HS-5 (cell line): ENCODE measurements at regions not wholly inside any gene's neighbourhood (a gene's known extent, or its start where the extent isn't known, plus 50 kb on each side); places are given as distances from the start of the nearest gene placed in this dataset.
A peak's percentile ranks its signal among the peaks of the same experiment; 100 is the strongest.
"Not testable (repeated sequence)": the region's sequence is repeated elsewhere in the genome, so short reads cannot be mapped to it uniquely, and the experiment has no call there.

Experiments used
- DNase-seq: peaks from one replicate; pipeline ENCODE4 v3.0.0-alpha.2; 2012; ENCODE audit warnings: low read depth

DNA sequence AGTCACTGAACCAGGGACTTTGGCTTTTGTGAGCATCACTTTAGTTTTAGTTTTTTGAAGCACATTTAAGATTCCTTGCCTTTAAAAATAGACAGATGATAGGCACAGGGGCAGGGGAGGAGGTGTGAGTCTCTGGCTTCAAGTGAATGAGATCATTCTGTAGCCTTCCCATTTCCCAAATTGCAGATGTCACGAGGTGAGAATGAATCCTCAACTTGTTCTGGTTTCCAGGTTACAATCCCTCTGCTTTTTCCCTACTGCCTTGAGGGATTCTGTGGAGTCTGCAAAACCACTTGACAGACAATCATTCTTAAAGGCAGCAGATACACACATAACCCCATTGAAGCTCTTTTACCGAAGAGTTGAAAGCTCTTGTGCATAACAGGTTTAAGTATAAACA, 332.4 kb downstream of the DMAC1 start:
- no peak for DNase-seq

DNA sequence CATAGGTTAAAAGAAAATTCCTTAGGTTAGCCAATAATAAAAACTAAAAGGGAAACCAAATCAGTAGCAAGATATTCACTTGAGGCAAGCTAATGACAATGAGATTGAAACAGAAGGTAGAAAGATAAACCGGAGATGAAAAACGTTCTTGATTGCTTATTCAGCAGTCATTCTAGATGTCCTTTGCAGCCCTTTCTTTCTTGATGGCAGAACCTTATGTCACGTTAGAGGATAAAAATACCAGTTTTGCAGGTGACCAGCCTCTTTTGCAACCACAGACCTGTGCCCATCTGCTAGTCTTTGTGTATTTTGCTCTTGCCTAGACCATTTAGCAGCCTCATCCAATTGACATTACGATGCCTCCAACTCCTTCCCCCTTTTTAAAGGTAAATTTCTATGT, 337.8 kb downstream of the DMAC1 start:
- DNase-seq, result no peak

DNA sequence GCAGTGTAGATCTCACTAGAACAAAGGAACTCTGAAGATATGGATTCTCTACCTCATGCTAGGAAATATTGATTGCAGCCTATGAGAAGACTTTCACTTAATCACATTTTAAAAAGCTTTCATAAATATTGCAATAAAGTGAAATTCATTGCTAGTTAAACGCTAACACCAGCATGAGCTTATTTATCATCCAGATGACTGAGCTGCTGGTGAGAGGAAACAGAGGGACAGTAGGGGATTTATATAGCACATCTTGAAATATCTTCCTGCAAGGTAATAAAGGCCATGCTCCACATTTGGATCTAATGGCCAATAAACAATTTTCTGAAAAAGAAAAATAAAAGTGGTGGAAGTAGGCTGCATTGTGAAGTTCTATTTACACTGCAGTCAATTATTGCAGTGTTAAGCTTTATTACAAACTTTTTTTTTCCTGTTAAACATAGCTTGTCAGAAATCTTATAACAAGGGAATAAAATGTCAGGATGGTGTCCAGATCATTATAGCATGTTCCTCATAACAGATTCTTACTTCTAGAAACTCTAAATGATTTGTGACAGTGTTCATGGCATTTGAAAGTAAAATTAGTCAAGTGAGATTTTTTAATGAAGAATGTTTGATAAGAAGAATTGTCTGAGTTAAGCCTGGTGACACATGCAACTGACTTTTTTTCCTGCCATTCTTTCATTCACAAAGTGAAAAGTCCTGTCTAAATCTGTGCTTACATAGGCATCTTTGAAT, 342.6 kb downstream of the DMAC1 start:
- no peak for DNase-seq

DNA sequence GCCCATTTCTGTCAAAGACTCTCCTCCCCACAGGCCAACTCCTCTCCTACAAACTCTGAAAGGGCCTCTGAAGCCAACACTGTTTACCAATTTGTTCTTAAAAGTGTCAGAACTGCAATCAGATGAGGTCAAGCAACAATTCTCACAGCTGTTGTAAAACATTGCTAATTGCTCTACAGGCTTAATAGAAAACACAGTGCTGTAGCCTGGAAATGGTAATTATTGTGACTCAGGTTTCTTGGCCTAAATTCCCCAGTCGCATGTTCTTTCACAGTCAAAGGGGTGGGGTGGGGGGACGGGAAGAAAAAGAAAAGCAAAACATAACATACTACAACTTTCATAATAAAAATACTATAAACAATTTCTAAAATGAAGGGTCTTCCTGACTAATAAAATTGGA, 343.2 kb downstream of the DMAC1 start:
- DNase-seq, result no peak

DNA sequence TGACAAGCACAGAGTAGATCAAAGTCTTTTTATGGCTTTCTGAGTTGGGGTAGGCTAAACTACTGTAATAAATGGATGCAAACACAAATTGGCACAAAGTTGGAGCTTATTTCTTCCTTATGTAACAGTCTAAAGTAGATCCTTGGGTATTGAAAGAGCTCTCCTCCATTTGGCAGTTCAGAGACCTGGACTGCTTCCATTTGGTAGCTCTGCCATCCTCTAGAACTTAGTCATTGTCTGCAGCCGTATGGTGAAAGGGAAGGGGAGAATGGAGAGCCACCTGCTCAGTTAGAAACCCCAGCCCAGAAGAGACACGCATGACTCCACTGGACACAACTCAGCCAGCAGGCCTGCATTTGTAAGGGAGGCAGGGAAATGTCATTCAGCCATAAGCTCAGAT, 345.0 kb downstream of the DMAC1 start:
- no peak for DNase-seq

DNA sequence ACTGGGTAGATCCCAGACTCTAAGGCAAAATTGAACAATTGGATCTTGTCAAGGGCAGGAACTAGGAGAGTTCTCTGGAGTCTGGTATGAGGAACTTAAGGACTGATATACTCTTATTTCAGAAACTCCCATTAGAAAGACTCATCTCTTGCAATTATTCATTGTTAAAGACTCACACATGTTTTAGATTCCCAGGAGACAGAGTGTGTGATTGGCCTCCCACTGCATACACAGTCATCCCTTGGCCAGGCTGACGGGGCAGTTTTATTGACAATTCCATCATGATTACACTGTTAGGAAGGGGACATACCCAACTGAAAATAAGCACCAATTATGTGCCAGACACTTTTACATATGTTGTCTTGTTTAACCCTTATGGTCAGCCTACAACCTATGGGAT, 347.2 kb downstream of the DMAC1 start:
- peak; percentile 67 for DNase-seq

DNA sequence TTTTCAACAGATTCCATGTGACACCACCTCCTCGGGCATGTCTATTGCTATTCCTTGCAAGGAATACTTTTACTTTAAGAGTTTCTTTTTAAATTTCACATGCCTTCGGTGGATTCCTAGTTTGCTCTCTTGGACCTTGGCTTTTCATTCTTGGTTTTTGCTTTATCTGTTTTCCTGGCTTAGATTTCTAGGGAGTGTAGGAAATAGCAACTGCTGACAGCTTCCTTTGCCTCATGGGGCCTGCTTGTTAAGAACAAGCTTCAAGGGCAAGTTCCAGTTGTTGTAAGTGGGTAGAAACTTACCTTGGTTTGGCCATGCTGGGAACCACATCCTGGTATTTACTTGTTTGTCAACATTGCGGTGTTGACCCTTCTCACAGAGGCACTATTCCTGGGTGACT, 348.5 kb downstream of the DMAC1 start:
- DNase-seq, result no peak

DNA sequence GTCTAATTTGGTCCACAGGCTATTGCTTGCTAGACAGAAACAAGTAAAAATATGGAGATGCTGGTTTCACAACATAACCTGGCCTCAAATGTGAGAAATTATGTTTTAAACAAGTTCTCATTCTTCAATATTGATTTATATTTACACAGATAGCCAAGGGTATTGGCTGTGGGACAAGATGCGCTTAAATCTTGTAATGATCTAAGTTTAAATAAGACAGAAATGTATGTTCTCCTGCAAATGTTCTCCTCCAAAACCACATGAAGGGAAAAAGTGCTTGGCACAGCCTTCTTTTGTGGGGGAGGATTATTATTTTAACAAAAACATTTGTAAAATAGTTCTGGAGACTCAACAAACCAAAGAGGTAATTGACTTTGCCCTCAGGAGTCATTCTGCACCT, 356.0 kb downstream of the DMAC1 start:
- DNase-seq, result no peak

DNA sequence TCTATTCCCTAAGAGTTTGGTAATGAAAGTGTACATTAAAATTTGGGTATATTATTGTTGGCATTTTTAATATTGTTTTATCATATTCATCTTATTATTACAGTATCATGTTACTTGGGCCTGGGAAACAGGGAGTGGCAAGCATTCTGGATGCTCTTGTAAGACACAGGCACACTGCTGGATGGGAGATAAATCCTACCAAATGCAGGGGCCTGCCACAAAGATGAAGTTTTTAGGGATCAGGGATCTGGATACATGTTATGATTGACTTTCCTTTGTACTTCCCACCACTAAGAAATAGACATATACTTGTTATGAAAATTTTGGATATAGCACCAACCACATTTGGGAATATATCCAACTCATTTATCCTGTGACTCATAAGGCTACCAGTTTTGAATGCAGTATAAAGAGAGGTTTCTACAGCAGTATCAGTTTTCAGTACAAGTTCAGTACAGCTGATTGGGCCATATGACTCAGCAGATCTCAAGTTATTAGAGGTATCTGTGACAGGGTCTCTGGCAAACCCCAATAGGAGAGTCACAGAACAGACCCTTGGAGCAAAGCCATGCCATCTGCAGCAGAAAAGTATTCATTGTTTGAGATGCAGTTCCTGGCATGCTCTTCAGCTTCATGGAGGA, 360.1 kb downstream of the DMAC1 start:
- peak; percentile 31 for DNase-seq

DNA sequence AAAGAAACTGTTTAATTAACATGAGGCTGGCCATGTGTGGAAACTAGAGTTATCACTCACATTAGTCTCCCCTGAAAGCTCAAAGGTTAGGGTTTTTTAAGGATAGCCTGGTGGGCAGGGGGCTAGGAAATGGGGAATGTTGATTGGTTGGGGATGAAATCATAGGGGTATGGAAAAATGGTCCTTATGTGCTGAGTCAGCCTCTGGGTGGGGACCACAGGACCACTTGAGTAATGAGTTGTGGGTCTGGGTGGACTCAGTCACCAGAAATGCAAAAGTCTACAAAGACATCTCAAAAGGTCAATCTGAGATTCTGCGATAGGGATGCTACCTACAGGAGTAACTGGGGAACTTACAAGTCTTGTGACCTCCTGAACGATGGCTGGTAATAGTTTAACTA, 362.8 kb downstream of the DMAC1 start:
- no peak for DNase-seq

DNA sequence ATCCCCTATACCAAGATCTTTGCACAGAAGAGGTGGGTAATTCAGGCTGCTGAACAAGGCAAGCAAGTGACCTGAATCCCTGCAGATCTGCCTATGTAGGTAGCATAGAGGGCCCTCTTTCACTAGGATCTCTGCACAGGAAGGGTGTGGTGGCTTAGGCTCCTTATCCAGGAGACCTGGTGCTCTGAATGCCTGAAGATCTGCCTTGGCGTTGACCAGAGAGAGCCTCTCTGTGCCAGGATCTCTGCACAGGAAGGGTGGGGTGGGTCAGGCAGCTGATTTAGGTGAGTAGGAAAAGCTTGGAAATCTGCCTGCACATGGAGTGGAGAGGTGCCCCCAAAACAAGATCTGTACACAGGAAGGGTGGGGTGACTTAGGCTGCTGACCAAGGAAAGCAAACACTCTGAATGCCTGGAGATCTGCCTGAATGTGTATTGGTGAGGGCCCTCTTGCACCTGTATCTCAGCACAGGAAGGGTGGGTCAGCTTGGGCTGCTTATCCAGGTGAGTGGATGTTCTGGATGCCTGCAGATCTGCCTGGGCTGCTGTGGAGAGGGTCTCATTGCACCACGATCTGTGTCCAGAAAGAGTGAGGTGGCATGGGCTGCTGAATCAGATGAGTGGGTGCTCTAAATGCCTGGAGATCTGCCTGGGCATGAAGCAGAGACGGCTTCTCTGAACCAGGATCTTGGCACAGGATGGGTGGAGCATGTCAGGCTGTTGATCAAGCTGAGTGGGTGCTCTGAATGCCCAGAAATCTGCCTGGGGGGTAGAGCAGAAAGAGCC, 365.9 kb downstream of the DMAC1 start:
- DNase-seq, result no peak

DNA sequence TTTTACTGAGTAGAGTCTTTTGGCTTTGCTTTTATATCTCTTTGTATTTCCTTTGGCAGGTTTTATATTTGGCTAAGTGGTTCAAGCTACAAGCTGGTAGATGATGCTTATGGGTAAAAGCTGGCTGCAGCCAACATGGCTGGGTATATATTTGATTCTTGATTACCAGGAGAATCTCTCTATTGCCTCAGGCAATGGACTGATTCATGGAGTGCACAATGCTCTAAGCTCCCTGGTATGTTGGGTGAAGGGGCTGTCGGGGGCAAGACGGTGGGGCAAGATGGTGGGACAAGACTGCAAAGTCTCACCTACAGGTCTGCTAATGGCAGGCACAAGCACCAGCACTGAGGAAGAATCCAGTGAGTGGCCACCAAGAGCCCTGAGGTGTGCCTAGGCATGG, 366.6 kb downstream of the DMAC1 start:
- DNase-seq, result no peak

DNA sequence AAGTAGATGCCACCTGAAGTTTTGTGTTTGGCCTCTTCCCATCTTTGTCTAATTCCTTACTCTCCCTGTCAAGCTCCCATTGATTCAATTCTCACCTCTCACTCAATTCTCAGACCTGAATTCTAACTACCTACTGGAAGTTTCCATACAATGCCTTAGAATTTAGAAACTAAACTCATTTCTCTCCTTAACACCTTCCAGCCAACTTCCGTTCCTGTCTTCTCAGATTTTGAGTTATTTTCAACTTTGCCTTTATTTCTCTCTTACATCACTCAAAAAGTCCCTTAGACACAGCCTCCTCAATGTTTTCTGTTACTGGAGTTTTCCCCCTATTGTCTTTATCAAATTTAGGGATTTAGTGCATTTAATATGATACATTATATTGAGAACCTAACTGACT, 382.2 kb downstream of the DMAC1 start:
- not testable (repeated sequence) for DNase-seq

DNA sequence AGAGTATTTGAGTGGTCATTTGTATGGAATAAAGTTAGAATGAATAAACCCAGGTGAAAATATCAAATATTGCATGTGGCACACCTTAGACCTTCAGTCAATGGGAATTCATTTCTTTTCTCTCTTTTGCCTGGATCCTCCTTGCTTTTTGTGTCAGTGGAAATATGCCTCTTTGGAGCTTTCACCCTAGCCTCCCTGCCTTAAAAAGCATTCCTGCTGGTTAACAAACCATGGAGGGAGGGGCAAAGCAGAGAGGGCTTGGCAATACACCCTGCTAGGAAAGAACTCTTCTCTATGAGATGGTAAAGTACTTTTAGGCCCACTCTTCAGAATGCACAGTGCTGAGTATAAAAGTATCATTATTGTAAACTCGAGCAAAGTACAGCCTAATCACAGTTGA, 383.7 kb downstream of the DMAC1 start:
- DNase-seq, result no peak

DNA sequence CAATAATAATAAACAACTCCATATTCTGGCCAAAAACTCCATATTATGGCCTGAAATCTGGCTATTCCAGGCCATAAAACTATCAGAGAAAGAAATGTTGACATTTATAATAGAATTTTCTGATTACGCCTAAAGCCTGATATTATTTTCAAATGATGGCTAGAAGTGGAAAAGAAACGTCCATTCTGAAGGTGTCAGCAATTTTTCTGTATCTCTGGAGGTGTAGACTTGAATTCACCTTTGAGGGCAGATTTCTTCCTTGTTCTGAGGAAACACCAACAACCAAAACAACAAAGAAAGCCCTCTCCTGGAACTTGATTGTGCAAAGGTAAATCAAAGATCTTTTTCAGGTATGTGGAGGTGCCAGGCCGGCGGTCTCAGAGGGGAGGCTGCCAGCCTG, 390.7 kb downstream of the DMAC1 start:
- DNase-seq, result no peak

DNA sequence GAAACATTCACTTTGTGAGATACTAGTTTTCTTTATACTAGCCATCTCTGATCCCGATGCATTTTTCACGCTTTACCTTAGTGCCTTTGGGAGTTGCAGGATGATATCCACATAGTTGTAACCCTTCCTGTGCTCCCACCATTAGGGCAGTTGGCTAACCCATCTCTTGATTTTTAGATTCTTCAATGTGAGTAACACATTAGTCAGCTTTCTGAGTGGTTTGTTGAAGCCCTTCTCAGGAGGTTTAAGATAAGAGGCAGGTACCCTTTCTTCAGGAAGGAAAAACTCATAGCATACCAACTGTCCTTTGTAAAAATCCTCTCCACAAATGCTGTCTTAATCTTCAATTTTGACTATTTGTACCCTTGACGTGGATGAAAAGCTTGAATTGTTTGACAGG, 392.3 kb downstream of the DMAC1 start:
- no peak for DNase-seq

DNA sequence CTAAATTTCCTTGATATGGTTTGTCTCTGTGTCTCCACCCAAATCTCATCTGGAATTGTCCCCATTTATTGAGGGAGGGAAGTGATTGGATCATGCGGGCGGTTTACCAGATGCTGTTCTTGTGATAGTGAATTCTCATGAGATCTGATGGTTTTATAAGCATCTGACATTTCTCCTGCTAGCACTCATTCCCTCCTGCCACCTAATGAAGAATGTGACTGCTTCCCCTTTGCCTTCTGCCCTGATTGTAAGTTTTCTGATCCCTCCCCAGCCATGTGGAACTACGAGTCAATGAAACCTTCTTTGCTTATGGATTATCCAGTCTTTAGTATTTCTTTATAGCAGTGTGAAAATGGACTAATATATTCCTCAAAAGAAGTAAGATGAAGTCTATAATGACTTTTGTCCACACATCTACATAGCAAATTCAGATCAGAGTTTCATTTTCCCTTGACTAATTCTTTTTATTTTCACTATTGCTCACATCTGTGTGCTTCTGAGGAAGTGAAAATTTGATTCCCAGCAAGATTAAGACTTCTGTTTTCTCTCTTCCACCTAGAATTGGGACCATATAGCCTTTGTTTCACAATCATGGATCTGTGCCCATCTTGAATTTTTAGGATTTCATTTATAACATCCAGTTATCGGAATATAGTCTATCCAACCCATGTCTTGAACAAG, 393.5 kb downstream of the DMAC1 start:
- DNase-seq, result no peak

DNA sequence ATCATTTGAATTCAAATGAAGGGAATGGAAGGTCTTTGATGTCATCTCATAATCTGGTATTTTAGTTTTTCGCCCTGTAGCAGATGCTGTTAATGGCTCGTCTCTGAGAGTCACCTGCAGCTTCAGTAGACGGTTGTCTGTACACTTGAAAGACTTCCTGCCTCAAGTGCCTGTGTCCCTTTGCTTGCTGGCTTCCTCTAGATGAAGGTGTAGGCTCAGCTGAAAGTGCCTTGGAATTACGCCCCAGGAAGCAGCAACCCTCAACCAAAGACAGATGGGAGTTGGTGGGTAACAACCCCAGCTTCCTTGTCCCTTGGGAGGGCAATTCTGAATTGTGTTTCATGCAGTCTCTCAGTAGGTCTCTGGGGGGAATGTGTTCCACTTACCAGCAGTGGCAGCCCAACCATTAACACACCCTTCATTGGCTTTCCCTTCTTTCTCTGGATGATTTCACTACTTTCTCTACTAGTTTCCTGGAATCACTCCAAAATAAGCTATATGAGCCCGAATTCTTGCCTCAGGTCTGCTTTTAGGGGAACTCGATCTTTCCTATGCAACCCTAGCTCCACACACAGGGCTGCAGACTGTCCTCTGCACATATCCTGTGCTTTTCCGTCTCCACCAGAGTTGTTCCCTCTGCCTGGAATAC, 395.6 kb downstream of the DMAC1 start:
- DNase-seq, result no peak

DNA sequence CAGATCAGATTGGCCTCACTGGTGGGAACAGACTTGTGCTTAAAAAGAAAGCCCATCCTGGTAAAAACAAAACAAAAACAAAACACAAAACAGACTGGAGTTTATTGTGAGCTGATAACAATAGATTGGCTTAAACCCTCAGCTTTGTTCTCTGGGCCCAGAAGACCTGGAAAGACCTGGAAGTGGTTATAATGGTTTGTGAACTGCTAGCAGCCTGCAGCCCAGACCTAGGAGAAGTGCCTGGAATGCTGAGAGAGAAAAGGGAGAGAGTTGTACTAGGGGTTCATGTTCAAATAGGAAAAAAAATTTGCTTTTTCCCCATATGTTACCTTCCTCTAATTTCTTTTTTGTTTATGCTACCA, 396.6 kb downstream of the DMAC1 start:
- no peak for DNase-seq

DNA sequence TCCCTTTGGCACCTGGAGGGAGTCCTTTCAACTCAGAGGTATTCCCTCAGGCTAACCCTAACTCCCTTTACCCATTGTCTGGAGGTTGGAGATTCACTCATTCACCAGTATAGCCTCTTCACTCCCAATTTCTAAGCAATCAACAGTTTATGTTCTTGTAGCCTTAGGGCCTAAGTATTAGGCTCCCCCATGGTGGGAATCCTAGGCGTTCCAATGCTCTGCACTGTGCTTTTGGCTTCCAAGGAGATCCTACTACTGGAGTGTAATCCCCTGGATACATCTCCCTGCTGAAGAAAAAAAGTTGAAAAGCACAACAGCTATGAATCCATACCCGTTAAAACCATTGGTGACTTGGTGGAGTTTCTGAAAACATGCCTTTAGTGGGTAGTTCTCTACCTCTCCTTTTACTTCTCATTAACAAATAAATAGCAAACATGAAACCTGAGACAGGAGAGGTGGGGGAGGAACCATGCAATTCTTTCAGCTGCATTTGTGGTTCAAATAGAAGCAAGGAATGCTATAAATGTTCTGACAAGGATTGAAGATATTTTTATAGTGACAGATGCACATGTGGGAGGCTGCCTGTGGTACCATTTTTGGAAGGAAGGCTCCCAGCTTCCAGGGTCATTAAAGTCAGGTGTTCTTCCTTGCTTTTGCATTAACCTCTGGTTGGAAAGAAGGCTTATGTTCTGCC, 397.1 kb downstream of the DMAC1 start:
- DNase-seq, result no peak

DNA sequence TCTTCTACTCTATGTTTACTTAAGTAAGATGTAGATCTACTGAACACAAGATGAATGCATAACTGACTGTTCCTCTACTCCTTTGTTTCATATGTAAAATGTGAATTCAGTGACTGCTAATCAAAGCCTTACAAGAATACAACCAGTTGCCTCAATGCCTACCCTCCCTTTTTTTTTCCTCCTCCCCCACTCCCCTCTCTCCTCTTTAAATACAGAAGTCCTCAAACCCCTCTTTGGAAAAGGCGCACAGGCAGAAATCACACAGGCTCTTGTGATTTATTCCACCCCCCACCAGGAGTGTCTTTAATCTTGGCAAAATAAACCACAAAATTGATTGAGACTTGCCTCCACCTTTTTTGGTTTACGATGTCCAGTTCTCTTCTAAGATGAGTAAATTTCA, 398.5 kb downstream of the DMAC1 start:
- DNase-seq, result no peak
